Neuronal stem cell (in vitro differentiated cells): ENCODE measurements at regions not wholly inside any gene's neighbourhood (a gene's known extent, or its start where the extent isn't known, plus 50 kb on each side); places are given as distances from the start of the nearest gene placed in this dataset.
A peak's percentile ranks its signal among the peaks of the same experiment; 100 is the strongest.

Experiments used
- DNase-seq: peaks from one replicate; pipeline ENCODE4 v3.0.0-alpha.2; 2013; ENCODE audit warnings: low spot score
- H2AFZ ChIP-seq: one replicate; pipeline ENCODE4 v1.6.1; 2013; ENCODE audit warnings: mild to moderate bottlenecking, low read length, inconsistent platforms
- H2AK5ac ChIP-seq: 2 replicates; pipeline ENCODE4 v1.6.1; 2013; ENCODE audit warnings: low read depth, mild to moderate bottlenecking, inconsistent platforms, low read length, moderate library complexity, mixed read lengths
- H2BK120ac ChIP-seq: 2 replicates; pipeline ENCODE4 v1.6.1; 2013; ENCODE audit warnings: low read depth, mild to moderate bottlenecking, inconsistent platforms, low read length, moderate library complexity, mixed read lengths
- H2BK12ac ChIP-seq: one replicate; pipeline ENCODE4 v1.6.1; 2013; ENCODE audit warnings: low read length, inconsistent platforms
- H2BK15ac ChIP-seq: 2 replicates; pipeline ENCODE4 v1.6.1; 2013; ENCODE audit warnings: mild to moderate bottlenecking, low read length, inconsistent platforms, mixed read lengths
- H2BK5ac ChIP-seq: one replicate; pipeline ENCODE4 v1.6.1; 2013; ENCODE audit warnings: inconsistent platforms, mild to moderate bottlenecking, low read length, moderate library complexity
- H3K14ac ChIP-seq: one replicate; pipeline ENCODE4 v1.6.1; 2013; ENCODE audit warnings: low read length, inconsistent platforms
- H3K18ac ChIP-seq: 2 replicates; pipeline ENCODE4 v1.6.1; 2013; ENCODE audit warnings: low read length, inconsistent platforms
- H3K23ac ChIP-seq: 2 replicates; pipeline ENCODE4 v1.6.1; 2013; ENCODE audit warnings: low read depth, mild to moderate bottlenecking, mixed read lengths, low read length, inconsistent platforms; ENCODE audit not compliant: poor library complexity
- H3K27ac ChIP-seq: replicated peaks from 3 replicates; pipeline ENCODE4 v1.5.1; 2013; ENCODE audit warnings: low read length, inconsistent platforms
- H3K27me3 ChIP-seq, 3 experiments: 2 replicates each; pipeline ENCODE4 v1.6.1; 2013; ENCODE audit warnings: low read length in 3 of 3, mild to moderate bottlenecking in 2 of 3, inconsistent platforms in 1 of 3, low read depth in 1 of 3, mixed read lengths in 1 of 3, moderate library complexity in 1 of 3; ENCODE audit not compliant: control insufficient read depth in 3 of 3, insufficient read depth in 3 of 3
- H3K36me3 ChIP-seq, 2 donors: replicated peaks in 1 of 2; 2 replicates each; pipeline ENCODE4 v1.6.1; 2013; ENCODE audit warnings: low read length in 2 of 2; ENCODE audit not compliant: control insufficient read depth in 2 of 2, insufficient read depth in 2 of 2
- H3K4ac ChIP-seq: 2 replicates; pipeline ENCODE4 v1.6.1; 2013; ENCODE audit warnings: inconsistent platforms, mild to moderate bottlenecking, low read length, moderate library complexity
- H3K4me1 ChIP-seq, 2 donors: 1 replicate in 1 of 2; 2 replicates in 1 of 2; pipeline ENCODE4 v1.6.1; 2013; ENCODE audit warnings: low read length in 2 of 2, low read depth in 1 of 2; ENCODE audit not compliant: control insufficient read depth in 2 of 2, insufficient read depth in 1 of 2
- H3K4me2 ChIP-seq: one replicate; pipeline ENCODE4 v1.6.1; 2013; ENCODE audit warnings: mild to moderate bottlenecking, low read length, inconsistent platforms; ENCODE audit not compliant: insufficient read depth, poor library complexity, severe bottlenecking
- H3K4me3 ChIP-seq, 2 donors: 2 replicates each; pipeline ENCODE4 v1.5.1; 2013; ENCODE audit warnings: low read length in 2 of 2, mild to moderate bottlenecking in 2 of 2, inconsistent platforms in 1 of 2, moderate library complexity in 1 of 2
- H3K79me1 ChIP-seq: one replicate; pipeline ENCODE4 v1.6.1; 2013; ENCODE audit warnings: low read depth, mild to moderate bottlenecking, inconsistent platforms, low read length, moderate library complexity
- H3K9ac ChIP-seq: one replicate; pipeline ENCODE4 v1.6.1; 2013; ENCODE audit warnings: mild to moderate bottlenecking, low read depth, low read length, inconsistent platforms; ENCODE audit not compliant: poor library complexity
- H3K9me3 ChIP-seq, 2 donors: replicated peaks in 1 of 2; 2 replicates each; pipeline versions ENCODE3 to v1.6.1; 2013; ENCODE audit warnings: low read length in 2 of 2, mild to moderate bottlenecking in 2 of 2, inconsistent platforms in 1 of 2, low read depth in 1 of 2, mixed read lengths in 1 of 2, moderate library complexity in 1 of 2; ENCODE audit not compliant: control insufficient read depth in 2 of 2, insufficient read depth in 1 of 2
- H4K8ac ChIP-seq: one replicate; pipeline ENCODE4 v1.6.1; 2013; ENCODE audit warnings: low read depth, mild to moderate bottlenecking, inconsistent platforms, low read length, moderate library complexity
- H4K91ac ChIP-seq: one replicate; pipeline ENCODE4 v1.6.1; 2013; ENCODE audit warnings: low read length, low read depth, mild to moderate bottlenecking, inconsistent platforms; ENCODE audit not compliant: poor library complexity
- WGBS, 2 donors: extraction: QIAGEN DNeasy Blood & Tissue Kit; methylation state at CpG; one replicate each; pipeline ENCODE4 v1.1.7; 2013; ENCODE audit warnings: missing lambda C conversion rate in 2 of 2, mixed read lengths in 1 of 2; ENCODE audit not compliant: insufficient read length in 2 of 2, insufficient replicate concordance in 1 of 2; ENCODE audit errors: extremely low coverage in 2 of 2; 5-methylcytosine and 5-hydroxymethylcytosine counted together

DNA sequence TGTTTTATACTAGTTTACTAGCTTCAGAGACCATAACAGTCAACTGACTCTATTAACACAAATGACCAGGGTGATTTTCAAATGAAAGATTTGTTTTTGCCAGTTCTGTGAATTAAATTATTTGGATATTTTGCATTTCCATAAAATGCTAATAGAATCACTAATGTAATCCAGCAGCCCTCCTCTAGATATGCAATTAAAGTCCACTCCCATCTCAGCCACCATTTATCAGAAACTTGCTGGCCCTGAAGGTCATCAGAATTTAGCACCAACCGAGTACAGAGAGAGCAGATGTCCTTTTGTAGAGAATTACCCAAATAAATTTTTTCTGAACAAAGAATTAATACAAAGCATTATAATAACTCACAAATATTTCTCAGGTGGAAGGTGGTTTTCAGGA is 531.1 kb upstream of the SLIT2 start:
- Histone ChIP-seq H2BK15ac (no peak overlapping the region), H3K4me1 (no peaks in the 10 kb centered on the region), H3K4ac (no peak overlapping the region), H3K36me3 (no peaks in the 10 kb centered on the region), H4K8ac (no peak overlapping the region), H2BK5ac (no peak overlapping the region), H3K23ac (no peak overlapping the region), H3K9me3 (no peaks in the 10 kb centered on the region), H2BK120ac (no peak overlapping the region), H3K27ac (no peak overlapping the region), H2AK5ac (no peak overlapping the region), H3K79me1 (no peaks in the 10 kb centered on the region), H3K18ac (no peak overlapping the region), H3K4me3 (no peak overlapping the region), H3K4me2 (no peak overlapping the region), H3K27me3 (no peaks in the 10 kb centered on the region), H4K91ac (no peak overlapping the region), H3K14ac (no peak overlapping the region), H3K9ac (no peak overlapping the region), H2BK12ac (no peak overlapping the region), H2AFZ (no peak overlapping the region)
- DNase-seq = no peak
- no CpG with 5 or more reads among the region's 1 CpG for WGBS, 2 donors

DNA sequence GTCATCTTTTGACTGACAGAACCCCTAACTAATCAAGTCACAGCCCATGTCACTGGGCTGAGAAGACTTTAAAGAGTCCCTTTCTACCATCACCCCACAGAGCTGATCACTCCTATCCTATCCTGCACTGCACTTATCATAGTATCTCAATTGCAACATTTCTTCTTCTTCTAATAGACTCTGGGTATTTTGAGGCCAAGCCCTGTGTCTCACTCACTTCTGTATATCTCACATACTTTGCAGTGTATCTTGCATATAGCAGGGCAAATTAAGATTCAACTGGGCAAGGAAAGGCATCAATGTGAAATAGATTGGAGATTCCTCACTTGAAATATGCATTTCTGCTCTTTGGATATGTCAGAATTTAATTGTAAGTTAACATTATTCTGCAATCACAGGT is 531.5 kb upstream of the SLIT2 start:
- H3K27me3 ChIP-seq = no peaks in the 10 kb centered on the region

GRCh38 chr4:19711871-19712270 is 539.8 kb upstream of the SLIT2 start:
- H3K9ac ChIP-seq = no peak overlapping the region
- no peaks in the 10 kb centered on the region for H3K9me3 ChIP-seq
- H3K36me3 ChIP-seq = no peaks in the 10 kb centered on the region
- H2BK12ac ChIP-seq = no peak overlapping the region
- H3K4me2 ChIP-seq = no peak overlapping the region
- H4K91ac ChIP-seq = no peak overlapping the region
- no peak overlapping the region for H3K4me3 ChIP-seq
- DNase-seq = no peak
- no peak overlapping the region for H3K14ac ChIP-seq
- H2AFZ ChIP-seq = peak overlapping the region; percentile 37
- H2BK120ac ChIP-seq = no peak overlapping the region
- no peaks in the 10 kb centered on the region for H3K79me1 ChIP-seq
- no peaks in the 10 kb centered on the region for H3K27me3 ChIP-seq
- H2BK15ac ChIP-seq = no peak overlapping the region
- no peak overlapping the region for H3K27ac ChIP-seq
- WGBS, 2 donors = no CpG with 5 or more reads among the region's 3 CpGs
- H2BK5ac ChIP-seq = no peak overlapping the region
- no peak overlapping the region for H4K8ac ChIP-seq
- H2AK5ac ChIP-seq = no peak overlapping the region
- H3K4ac ChIP-seq = no peak overlapping the region
- H3K18ac ChIP-seq = no peak overlapping the region
- no peaks in the 10 kb centered on the region for H3K4me1 ChIP-seq
- H3K23ac ChIP-seq = no peak overlapping the region

More for the DNA sequence above, 531.5 kb upstream of the SLIT2 start:
- Histone ChIP-seq H3K36me3 (no peaks in the 10 kb centered on the region), H2BK12ac (no peak overlapping the region), H2BK120ac (no peak overlapping the region), H3K4me1 (no peaks in the 10 kb centered on the region), H3K27ac (no peak overlapping the region), H3K4ac (no peak overlapping the region), H3K79me1 (no peaks in the 10 kb centered on the region), H3K14ac (no peak overlapping the region), H2AFZ (no peak overlapping the region), H4K8ac (no peak overlapping the region), H2BK5ac (no peak overlapping the region), H3K4me3 (no peak overlapping the region), H3K9ac (no peak overlapping the region), H3K18ac (no peak overlapping the region), H3K23ac (no peak overlapping the region), H3K9me3 (no peaks in the 10 kb centered on the region), H2AK5ac (no peak overlapping the region), H2BK15ac (no peak overlapping the region), H3K4me2 (no peak overlapping the region), H4K91ac (no peak overlapping the region)
- no peak for DNase-seq

DNA sequence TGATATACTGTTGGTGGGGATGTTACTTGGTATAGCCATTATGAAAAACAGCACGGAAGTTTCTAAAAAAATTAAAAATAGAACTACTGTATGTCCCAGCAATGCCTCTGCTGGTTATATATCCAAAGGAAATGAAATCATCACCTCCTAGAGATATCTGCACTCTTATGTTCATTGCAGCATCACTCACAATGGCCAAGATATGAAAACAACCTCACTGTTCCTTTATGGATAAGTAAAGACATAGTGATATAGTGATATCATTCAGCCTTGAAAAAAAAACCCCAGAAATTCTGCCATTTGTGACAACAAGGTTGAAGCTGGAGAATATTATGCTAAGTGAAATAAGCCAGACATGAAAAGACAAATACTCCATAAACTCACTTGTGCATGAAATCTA is 543.8 kb upstream of the SLIT2 start:
- DNase-seq = no peak

More for the DNA sequence above, 543.8 kb upstream of the SLIT2 start:
- Histone ChIP-seq H2BK15ac (no peak overlapping the region), H3K18ac (no peak overlapping the region), H3K79me1 (no peaks in the 10 kb centered on the region), H2BK5ac (no peak overlapping the region), H3K4ac (no peak overlapping the region), H3K4me2 (no peak overlapping the region), H4K8ac (no peak overlapping the region), H3K27me3 (no peaks in the 10 kb centered on the region), H3K4me1 (no peaks in the 10 kb centered on the region), H3K14ac (no peak overlapping the region), H3K9ac (no peak overlapping the region), H3K36me3 (no peaks in the 10 kb centered on the region), H3K27ac (no peak overlapping the region), H3K9me3 (no peaks in the 10 kb centered on the region), H4K91ac (no peak overlapping the region), H2AFZ (no peak overlapping the region), H2BK12ac (no peak overlapping the region), H2BK120ac (no peak overlapping the region), H3K4me3 (no peak overlapping the region), H3K23ac (no peak overlapping the region), H2AK5ac (no peak overlapping the region)
- no CpG with 5 or more reads among the region's 1 CpG for WGBS, 2 donors
